ENCODE measurements at regions not wholly inside any gene's neighbourhood (a gene's known extent, or its start where the extent isn't known, plus 50 kb on each side); places are given as distances from the start of the nearest gene placed in this dataset.

DNA sequence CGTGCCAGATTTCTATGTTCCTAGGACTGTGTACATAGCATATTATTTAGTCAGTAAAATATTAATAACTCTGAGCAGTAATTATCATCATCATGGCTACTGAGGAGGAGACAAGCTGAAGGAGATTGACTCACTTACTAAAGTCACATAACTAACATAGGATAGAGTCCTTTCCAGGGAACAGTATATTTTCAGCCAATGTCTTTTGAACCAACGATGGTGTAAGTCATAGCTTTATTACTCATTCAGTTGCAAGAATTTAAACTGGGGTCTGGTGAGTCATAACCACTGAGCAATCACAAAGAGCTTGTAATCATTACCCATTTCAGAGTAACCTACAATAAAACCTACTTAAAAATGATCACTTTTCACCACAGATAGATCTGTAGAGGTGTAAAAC, 1564.8 kb upstream of the TENM4 start (continued):
- TF ChIP-seq CHD7 (IDR thresholded peaks at IDR 0.05; ENCODE audit: insufficient replicate concordance, low read length): no peak

Measured in H1 (cell line).